CD4-positive, alpha-beta T cell (primary cell): ENCODE measurements at regions not wholly inside any gene's neighbourhood (a gene's known extent, or its start where the extent isn't known, plus 50 kb on each side); places are given as distances from the start of the nearest gene placed in this dataset.

Experiments
- ATAC-seq: fragments of 200-7000 bp; cut with Tn5 transposase; one replicate; pipeline ENCODE4 v1.10.0; 2022; ENCODE audit warnings: mild to moderate bottlenecking; ENCODE audit not compliant: poor library complexity
- CTCF ChIA-PET: fragments of 350-600 bp; sonication (Branson Sonifier 250); formaldehyde crosslinking; loops from one replicate; lab custom pipeline; 2021; ENCODE audit warnings: antibody characterized with exemption, inconsistent platforms; lab: Charles Lee
- POLR2A ChIA-PET: fragments of 350-600 bp; sonication (Branson Sonifier 250); formaldehyde crosslinking; loops from one replicate; lab custom pipeline; 2021; ENCODE audit warnings: antibody characterized with exemption, inconsistent platforms; lab: Charles Lee
- DNase-seq, 14 experiments: peaks; one replicate each; pipeline ENCODE4 v3.0.0-alpha.2; 2013 to 2020; ENCODE audit warnings: mixed read lengths in 2 of 14
- H3K27ac ChIP-seq, 2 donors: one replicate each; pipeline versions ENCODE4 v1.5.1 to v1.7.0; 2013; ENCODE audit warnings: low read length in 2 of 2, low read depth in 1 of 2, mild to moderate bottlenecking in 1 of 2
- H3K27me3 ChIP-seq, 2 experiments: 1 replicate in 1 of 2; 2 replicates in 1 of 2; pipeline versions ENCODE4 v1.6.1 to v1.7.0; 2013; ENCODE audit warnings: low read length in 2 of 2, control low read depth in 1 of 2, mild to moderate bottlenecking in 1 of 2, moderate library complexity in 1 of 2; ENCODE audit not compliant: insufficient read depth in 2 of 2, control insufficient read depth in 1 of 2
- H3K36me3 ChIP-seq: one replicate; pipeline ENCODE4 v1.6.1; 2013; ENCODE audit warnings: low read length, control low read depth; ENCODE audit not compliant: insufficient read depth
- H3K4me1 ChIP-seq: one replicate; pipeline ENCODE4 v1.6.1; 2013; ENCODE audit warnings: low read length, control low read depth; ENCODE audit not compliant: insufficient read depth
- H3K4me3 ChIP-seq: one replicate; pipeline ENCODE4 v1.5.1; 2013; ENCODE audit warnings: mild to moderate bottlenecking, low read length, moderate library complexity
- H3K9me3 ChIP-seq, 2 experiments: 1 replicate in 1 of 2; 2 replicates in 1 of 2; pipeline versions ENCODE4 v1.6.1 to v1.7.0; 2013; ENCODE audit warnings: low read length in 2 of 2, mild to moderate bottlenecking in 2 of 2, control low read depth in 1 of 2, moderate library complexity in 1 of 2; ENCODE audit not compliant: control insufficient read depth in 1 of 2, insufficient read depth in 1 of 2
- H3K27ac Mint-ChIP-seq: one replicate; pipeline ENCODE4 v1.8.0; 2020; ENCODE audit warnings: mixed read lengths
- H3K27me3 Mint-ChIP-seq: one replicate; pipeline ENCODE4 v1.8.0; 2021; ENCODE audit warnings: mixed read lengths
- H3K36me3 Mint-ChIP-seq: one replicate; pipeline ENCODE4 v1.8.0; 2021; ENCODE audit warnings: low read depth, mixed read lengths
- H3K4me1 Mint-ChIP-seq: one replicate; pipeline ENCODE4 v1.8.0; 2021; ENCODE audit warnings: low read depth, mixed read lengths
- H3K4me3 Mint-ChIP-seq: one replicate; pipeline ENCODE4 v1.8.0; 2020; ENCODE audit warnings: mild to moderate bottlenecking, mixed read lengths
- H3K9me3 Mint-ChIP-seq: one replicate; pipeline ENCODE4 v1.8.0; 2020; ENCODE audit warnings: mixed read lengths
- CTCF ChIP-seq: fragments of 200-600 bp; IDR thresholded peaks from one replicate; pipeline ENCODE4 v1.8.0; 2022; ENCODE audit warnings: antibody characterized with exemption, mild to moderate bottlenecking
- intact Hi-C, 2 experiments: fragments of 100-400 bp; cut with DNase I in 1 of 2; cut with micrococcal nuclease in 1 of 2; formaldehyde crosslinking; loops; one replicate each; pipeline versions ENCODE4 v1.15.1 to v1.9.0; 2023 to 2025; cut with DNase I, micrococcal nuclease

- no peak for DNase-seq
- Mint-ChIP-seq H3K4me1 (no peaks in the 10 kb centered on the region), H3K36me3 (no peaks in the 10 kb centered on the region), H3K4me3 (no peak overlapping the region), H3K27me3 (no peaks in the 10 kb centered on the region), H3K9me3 (peaks cover 14% of the 10 kb centered on the region), H3K27ac (no peak overlapping the region)
- Histone ChIP-seq H3K27ac (no peak overlapping the region), H3K4me1 (no peaks in the 10 kb centered on the region), H3K27me3 (no peaks in the 10 kb centered on the region), H3K4me3 (no peak overlapping the region), H3K36me3 (no peaks in the 10 kb centered on the region), H3K9me3 (peaks cover 0 to 8% of the 10 kb centered on the region in 2 experiments)
- TF ChIP-seq CTCF: no peak
- CTCF ChIA-PET: no interaction called here
- POLR2A ChIA-PET: no interaction called here
- intact Hi-C loops: no loop called here
- ATAC-seq: no peak
Measured at GRCh38 chr2:142582317-142582716, 295.1 kb upstream of the KYNU start.

GRCh38 chr2:142581491-142581890, 296.0 kb upstream of the KYNU start:
- Histone ChIP-seq H3K27ac (no peak overlapping the region), H3K4me3 (no peak overlapping the region), H3K9me3 (peaks cover 0 to 5% of the 10 kb centered on the region in 2 experiments), H3K4me1 (no peaks in the 10 kb centered on the region), H3K36me3 (no peaks in the 10 kb centered on the region), H3K27me3 (no peaks in the 10 kb centered on the region)
- Mint-ChIP-seq H3K27ac (no peak overlapping the region), H3K9me3 (peaks cover 14% of the 10 kb centered on the region), H3K4me3 (no peak overlapping the region), H3K4me1 (no peaks in the 10 kb centered on the region), H3K36me3 (no peaks in the 10 kb centered on the region), H3K27me3 (no peaks in the 10 kb centered on the region)
- intact Hi-C loops: no loop called here
- CTCF ChIA-PET: no interaction called here
- DNase-seq (no peak), ATAC-seq (no peak)
- TF ChIP-seq CTCF: no peak
- POLR2A ChIA-PET: no interaction called here

DNA sequence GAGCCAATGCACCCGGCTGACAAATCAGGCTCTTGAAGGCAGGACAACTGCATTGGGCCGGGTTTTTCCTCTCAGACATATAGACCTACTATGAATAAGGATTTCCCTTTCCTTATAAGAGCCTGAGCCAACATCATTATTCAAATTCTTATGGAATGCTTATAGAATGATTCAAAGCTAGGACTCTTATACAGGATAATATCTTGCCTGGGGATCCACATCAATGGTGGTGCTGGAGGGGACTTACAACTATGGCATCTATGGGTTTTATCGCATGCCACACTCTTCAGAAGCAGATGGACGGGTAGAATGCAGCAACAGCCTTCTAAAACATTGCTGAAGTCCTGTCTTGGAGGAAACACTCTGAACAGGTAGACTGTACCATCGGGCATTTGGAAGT, 296.8 kb upstream of the KYNU start:
- no peaks in the 10 kb centered on the region for H3K27me3 Mint-ChIP-seq
- no peaks in the 10 kb centered on the region for H3K4me1 ChIP-seq
- H3K36me3 ChIP-seq: no peaks in the 10 kb centered on the region
- ATAC-seq (no peak), DNase-seq (no peak)
- intact Hi-C loops: no loop called here
- H3K9me3 Mint-ChIP-seq: peaks cover 14% of the 10 kb centered on the region
- no peak overlapping the region for H3K4me3 ChIP-seq
- H3K4me3 Mint-ChIP-seq: no peak overlapping the region
- ChIA-PET CTCF (no interaction called here), POLR2A (no interaction called here)
- no peak overlapping the region for H3K27ac ChIP-seq
- H3K9me3 ChIP-seq: peaks cover 0 to 5% of the 10 kb centered on the region in 2 experiments
- H3K27ac Mint-ChIP-seq: no peak overlapping the region
- H3K27me3 ChIP-seq: no peaks in the 10 kb centered on the region
- H3K4me1 Mint-ChIP-seq: no peaks in the 10 kb centered on the region
- H3K36me3 Mint-ChIP-seq: no peaks in the 10 kb centered on the region
- no peak for TF ChIP-seq CTCF
